Bone marrow (tissue), 2 donors: ENCODE measurements at regions not wholly inside any gene's neighbourhood (a gene's known extent, or its start where the extent isn't known, plus 50 kb on each side); places are given as distances from the start of the nearest gene placed in this dataset.
"Not testable (repeated sequence)": the region's sequence is repeated elsewhere in the genome, so short reads cannot be mapped to it uniquely, and the experiment has no call there.

ENCODE experiments used
- DNase-seq, 2 donors: peaks; one replicate each; lab custom pipeline; 2025; lab: John Stamatoyannopoulos, UW

DNA sequence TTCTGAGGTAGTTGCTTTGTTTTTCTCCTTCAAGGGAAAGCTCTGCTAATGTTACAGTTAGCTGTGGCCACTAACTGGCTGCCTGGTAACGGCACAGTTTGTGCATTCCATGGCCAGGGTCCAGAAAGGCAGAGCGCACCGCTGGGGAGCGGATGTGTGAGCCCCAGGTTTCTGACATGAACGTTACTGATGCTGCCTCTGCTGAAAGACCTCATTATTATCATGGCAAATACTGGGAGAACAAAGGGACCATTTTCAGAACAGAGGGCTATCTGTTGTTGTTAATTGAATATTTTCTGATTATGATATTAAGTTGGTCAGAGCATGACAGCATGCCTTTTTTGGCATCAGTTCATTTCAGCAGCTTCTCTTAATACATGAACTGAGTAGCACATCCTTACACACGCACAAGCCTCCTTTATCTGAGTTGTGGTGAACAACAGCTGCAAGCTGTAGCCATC lies 134.1 kb downstream of the NUDT12 start:
- no peak for DNase-seq

DNA sequence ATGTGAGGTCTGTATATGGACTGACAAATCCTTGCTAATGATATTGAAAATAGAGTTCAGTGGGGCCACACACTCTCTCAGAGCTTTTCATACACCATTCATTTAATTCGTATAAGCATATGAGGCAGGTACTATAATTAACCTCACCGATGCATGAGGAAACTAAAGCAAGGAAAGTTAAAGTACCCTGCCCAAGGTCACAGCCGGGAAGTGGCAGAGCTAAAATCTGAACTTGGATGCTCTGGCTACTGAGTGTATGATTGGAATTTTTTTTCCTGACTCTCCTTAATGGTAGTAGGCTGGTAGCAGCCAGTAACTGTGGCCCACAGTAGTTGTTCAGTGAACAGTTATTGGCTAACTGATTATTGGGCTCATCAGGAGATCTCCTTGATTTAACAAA lies 135.3 kb downstream of the NUDT12 start:
- DNase-seq, result no peak

DNA sequence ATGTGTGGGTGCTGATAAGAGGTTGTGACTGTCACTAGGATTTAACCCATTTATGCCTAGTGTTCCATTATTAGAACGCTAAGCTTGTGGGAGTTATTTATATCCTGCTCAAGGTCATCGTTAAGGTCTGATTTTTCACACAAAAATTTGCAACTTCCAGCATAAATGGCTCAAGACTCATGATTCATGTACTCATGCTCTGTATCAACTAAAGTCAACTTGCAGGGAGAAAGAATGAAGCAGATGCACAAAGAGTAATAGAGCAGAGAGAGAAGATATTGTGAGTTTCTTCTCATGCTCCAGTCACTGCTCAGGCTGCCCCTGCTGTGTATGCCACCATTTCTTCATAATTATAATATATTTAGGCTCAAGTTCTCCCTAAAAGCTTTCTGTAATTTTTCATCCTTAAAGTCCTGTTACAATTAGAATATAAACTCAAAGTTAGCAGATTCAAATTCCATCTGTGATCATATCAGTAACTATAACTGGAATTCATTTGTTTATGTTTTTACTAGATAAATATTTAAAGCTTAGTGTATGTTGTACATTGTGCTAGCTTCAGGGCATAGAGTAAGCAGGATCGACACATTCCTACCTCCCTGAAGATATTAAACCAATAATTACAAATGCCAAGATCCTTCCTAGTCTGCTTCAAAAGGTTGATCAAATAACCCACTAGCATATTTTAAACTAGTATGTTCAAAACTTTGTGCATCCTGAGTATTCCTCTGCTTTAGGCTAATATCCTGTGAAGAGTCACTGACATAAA lies 136.7 kb downstream of the NUDT12 start:
- DNase-seq, result no peak

DNA sequence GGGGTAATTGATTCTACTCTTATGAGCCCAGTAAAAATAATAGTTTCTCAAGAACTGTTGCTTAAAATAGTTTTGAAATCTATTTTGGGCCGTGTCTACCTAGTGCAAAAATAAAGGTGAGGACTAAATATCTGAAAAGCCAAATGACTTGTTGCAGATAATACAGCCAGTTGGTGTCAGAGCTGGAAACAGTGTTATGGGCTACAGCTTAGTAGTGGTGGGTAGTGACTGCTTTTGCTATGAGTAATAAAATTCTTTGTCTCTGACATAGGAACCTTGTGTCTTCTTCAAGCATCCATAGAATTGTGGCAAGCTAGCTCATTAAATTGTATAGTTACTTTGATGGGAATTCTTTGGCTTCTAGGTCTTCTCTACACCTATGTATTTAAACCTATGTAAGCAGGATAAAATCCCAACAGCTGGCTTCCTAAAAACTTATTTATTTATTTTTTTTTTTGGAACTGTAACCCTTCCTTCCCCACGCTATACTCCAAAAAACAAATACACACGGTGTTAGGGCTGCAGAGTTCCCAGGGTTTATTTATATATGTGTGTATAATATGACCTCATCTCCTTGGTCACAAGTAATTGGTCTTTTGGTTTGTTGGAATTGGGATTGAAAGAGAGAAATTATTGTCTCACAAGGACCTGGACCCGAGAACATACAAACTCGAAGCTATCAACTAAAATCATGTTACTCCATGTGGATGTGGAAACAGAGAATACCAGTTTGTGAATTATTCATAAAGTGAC lies 138.0 kb downstream of the NUDT12 start:
- no peak for DNase-seq

DNA sequence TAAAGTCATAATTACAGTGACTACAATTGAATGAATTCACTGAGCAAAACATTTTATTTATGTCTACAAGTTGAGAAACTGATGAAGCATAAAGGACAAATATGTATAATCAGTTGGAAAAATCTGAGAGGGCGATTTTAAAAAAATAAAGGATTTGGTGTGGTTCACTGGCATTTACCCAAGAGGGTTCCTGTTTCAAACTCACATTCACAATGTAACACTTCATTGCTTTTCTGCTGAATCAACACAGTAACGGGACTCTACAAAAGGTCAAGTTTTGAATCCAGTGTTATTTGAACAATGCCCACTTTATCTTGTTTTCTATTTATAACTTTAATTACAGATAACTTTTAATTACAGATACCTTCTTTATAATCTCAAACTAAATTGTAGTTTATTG lies 138.6 kb downstream of the NUDT12 start:
- DNase-seq, result no peak

DNA sequence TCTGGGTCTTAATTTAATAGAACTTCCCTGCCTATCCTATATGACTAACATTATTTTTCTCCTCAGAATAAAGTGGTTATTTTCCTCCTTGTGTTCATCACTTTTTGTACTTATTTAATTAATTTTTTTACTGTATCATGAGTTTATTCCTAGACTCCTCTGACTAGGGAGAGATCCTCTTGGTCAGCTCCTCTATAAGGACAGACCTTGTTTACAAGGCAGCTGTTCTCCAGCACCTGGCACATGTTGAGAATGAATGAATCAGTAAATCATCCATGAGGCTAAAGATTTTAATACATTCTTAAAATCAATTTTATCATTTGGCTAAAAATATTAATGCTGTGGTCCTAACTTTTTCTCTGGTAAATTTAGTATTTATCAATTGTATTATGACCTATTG lies 139.8 kb downstream of the NUDT12 start:
- DNase-seq, result no peak

DNA sequence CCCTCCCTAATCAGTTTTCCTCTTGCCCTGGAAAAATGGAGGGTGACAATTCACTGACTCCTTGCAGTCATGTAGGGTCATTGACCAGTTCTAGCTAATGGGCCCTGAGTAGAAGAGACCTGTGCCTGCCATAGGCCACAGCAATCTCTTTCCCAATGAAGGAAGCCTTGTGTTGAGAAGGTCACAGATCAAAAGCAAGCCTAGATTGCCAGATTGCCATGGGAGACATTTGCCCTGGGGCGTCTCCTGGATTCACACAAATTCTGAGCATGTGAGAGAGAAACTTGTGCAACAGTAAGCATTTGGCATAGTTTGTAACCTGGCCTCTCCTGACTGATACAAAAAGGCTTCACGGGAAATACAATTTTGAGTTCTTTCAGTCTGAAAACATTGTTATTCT lies 148.0 kb downstream of the NUDT12 start:
- DNase-seq, result no peak

DNA sequence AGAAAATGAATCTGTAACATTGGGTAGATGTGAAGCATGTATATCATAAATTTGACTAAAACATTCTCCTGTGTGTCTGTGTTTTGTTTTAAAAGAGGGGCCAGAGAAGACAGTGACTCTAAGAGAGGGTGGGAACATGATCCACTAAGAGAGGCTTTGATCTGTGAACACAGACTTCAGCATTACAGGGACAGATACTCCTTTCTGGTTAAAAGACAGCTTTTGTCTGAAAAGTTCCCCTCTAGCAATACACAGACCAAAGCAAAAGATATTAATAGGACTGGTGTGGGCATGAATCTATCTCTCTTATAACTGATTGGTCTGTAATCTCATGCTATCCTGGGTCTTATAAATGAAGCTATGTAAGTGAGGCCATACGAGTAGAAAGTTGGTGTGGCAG lies 150.9 kb downstream of the NUDT12 start:
- no peak for DNase-seq

DNA sequence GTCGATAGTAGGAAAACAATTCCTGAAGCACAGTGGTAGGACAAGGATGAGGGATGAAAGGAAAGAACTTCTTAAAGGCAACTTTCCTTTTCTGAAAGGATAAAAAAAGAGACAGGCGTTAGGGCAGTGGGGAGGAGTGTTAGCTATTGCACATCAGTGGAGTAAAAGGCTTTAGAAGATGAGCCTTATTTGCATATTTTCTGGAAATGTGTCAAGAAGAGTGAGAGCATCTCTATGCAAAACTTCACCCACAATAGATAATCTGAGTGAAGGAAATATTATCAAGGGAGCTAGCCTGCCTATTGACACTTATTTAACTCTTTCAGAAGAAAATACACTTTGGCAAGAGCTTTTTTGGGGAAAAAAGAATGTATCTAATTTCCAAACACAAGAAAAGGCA lies 151.6 kb downstream of the MACIR start:
- DNase-seq, result no peak

DNA sequence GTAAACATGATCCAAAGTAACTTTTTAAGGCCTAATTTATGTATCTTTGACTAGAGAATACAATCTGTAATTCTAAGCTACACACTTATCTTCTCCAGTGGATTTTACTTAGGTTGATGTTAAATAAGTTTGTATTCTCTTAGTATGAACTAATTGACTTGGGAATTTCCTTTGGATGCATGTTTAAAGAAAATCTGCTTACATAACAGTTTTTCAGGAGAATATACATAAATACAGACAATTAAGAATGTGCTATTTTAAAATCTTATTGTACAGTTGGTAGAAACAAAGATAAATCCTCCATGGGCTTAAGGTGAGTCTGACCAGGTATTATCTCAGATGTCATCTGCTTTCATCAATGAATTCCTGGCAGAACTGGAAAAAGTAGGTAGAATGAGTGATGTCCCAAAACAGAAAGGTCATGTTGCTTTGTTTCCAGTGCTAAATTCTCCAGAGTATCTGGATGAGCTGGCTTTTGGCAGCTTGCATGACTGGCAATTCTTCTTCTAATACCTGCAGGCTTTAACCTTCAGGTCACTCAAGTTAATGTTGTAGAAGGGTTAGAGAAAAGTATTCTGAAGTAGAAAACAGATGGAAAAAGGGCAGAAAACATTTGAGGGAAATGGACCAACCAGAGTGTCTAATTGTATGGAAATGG lies 150.6 kb downstream of the MACIR start:
- no peak for DNase-seq

DNA sequence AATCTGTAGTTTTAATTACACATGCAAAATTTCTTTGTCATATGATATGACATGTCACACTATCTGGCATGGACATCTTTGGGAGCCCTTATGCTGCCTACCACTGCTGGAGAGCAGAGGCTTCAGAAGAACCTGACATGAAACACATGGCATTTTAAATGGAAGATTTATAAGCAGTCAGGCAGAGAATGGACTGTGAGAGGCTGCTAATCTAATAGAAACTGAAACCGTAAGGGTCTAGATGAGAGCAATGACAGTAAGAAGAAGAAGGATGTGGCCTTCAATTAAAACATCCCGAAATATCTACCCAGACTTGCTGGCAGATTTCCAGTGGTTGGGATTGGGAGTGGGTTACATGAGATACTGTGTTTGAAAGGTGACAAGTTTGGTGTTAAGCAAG lies 149.8 kb downstream of the MACIR start:
- no peak for DNase-seq

DNA sequence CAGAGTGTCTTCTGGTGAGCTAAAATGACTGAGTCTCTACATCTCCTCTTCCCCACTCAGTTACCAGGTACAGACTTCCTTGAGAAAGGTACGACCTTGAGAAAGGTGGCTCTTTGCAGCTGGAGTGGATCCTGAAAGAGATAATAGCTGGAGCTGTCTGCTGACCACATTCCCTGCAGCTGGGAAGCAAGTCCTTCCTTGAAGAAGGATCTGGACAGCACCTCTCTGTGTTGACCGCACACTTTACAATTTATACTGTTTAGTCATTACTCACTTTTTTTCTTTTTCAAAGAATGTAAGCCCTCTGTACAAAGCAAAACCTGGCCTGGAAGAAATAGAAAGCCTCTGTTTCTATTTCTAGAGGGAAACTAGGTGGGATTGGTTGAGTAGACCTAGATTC lies 148.8 kb downstream of the MACIR start:
- DNase-seq, result no peak

DNA sequence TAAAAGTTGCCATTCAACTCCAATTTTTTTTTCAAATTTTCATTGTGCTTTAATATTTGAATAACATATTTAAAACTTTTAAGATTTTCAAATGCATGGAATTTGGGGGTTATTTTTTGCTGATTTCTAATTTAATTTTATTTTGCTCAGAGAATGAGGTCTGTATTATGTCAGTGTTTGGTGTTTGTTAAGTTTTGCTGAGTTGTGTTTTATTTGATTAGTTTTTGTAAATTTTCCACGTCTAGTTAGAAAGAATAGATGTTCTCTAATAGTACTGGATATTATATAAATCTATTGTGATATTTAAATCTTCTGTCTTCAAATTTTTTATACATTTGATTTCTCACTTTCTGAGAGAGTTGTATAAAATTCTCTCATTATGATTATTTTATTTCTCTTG lies 145.9 kb downstream of the MACIR start:
- no peak for DNase-seq

DNA sequence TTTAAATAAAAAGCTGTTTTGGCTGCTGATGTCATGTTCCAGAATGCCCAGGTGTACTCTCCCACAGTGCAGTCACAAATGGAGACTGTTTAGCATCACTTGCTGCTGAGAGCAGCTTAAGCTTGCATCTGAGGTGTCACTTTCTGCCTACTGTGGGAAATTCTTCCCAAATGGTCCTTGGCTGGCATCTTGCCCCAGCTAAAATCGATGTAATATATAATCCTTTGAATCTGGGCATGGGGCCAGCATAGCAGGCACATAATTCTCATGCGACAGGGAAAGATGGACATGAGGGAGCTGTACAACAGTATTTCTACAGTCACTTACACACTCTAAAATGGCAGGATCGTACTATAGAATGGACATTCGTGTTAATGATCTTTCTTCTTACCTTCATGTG lies 144.3 kb downstream of the MACIR start:
- no peak for DNase-seq

DNA sequence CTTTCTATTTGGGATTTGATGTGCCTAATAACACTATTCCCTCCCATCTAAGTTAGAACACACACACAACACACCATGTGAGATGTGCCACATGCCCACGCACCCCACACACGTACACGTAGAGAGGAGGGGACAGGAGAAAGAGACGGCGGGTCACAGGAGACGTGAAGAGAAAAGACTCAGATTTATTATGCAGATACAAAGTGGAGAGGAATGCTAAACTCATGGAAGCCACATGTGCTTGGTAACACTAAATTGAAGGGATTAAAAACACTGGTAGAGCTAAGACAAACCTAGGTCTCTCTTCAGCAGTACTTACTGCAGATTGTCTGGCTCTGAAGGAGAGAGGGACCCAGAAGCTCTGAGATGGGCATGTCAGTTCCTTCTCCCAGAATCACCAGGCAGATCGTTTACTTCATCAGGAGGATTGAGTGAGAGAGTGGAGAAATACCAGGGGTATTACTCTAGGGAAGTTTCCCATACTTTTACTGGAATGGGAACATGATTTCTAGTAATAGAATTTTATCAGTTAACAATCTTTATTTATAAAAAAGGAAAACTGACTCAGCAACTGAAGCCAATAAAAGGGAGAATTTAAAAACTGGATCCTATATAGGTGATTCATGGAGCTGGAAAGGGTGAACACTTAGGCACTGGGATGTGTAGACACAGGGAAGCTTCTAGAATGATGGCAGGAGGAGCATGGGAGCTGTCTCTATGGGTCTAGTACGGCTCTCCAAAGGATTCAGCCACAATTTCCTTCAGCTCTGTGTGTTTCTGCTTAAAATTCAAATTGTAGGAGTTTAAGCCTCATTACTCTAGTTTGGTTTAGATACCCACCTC lies 139.4 kb downstream of the MACIR start:
- no peak for DNase-seq

DNA sequence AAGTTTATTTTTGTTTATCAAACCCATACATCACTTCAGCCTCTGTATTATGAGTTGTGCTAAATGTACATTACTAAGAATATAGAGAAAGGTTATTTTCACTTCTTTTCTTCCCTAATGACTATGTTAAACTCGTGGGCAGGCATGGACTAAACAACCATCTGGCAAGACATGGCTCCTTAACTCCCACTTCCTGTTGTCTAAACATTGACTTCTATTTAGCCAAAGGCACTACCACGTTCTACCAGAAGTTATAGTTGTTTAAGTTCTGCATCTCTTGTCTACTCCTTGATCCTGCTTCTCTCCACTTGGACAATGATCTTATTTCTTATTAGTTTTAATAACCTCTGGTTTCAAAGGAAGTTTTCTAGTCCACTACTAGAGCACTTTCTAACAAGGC lies 136.1 kb downstream of the MACIR start:
- peak in 1 of 2 donors; percentile 14 for DNase-seq

DNA sequence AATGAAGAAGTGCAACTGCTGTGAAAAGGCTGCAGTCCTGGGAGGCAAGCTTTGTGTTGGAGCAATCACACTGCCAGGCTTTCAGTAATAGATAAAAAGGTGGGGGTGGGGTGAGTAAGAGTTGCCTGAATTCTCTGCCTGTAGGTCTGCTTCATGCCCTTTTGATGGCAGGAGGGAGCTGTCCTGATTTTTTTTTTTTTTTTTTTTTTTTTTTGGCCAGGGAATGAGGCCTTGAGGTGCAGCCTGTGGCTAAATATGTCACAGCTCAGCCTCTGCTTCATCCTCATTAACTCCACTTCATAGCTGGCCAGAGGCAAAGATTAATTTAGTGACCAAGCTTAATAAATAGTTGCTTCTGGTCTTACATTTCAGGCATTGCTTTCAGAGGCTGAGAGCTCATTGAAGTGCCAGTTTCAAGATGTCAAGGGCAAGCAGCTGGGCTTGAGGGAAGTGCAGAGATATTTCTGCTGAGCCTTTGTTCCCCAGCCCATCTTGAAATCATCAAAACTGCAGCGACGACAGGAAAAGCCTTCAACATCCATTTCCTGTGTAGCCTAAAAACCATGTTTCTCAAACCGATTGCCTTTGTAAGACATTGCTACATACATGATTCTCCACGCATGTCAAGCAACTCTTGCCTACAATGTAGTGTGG lies 134.7 kb downstream of the MACIR start:
- DNase-seq, result peak in 1 of 2 donors; percentile 85

DNA sequence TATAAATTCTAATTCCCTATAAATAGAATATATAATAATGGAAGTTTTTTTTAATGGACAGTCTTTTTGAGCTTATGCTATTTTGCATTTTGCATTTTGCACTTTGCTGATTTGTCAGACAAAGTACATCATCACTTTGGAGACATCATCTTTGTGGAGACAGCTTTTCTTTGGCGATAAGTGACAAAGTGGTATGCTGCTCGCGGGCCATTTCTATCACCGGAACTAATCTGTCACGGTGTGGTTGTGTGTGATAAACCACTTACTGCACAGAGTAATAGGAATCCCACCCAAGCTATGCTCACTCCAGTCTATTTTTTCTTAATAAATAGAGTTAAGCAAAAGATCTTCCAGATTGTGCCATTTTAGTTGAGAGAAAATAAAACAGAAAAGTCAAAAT lies 133.1 kb downstream of the MACIR start:
- no peak for DNase-seq

DNA sequence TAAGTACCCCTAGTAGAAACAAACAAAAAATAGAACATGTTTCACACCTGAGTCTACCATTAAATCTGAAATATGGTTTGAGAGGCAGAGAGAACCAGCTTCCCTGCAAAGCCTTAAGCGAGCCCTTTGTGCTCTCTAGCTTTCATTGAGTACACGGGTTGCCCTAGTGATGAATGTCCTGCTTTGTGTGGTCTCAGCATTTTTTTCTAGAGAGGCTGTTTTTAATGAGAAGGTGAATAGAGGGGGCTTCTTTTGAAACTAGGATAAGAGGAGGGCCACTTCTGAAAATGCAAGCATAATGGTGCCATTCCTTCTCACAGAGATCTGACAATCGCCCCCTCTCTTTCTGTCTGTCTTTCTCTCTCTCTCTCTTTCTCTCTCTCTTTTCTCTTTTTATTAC lies 131.3 kb downstream of the MACIR start:
- DNase-seq, result no peak

DNA sequence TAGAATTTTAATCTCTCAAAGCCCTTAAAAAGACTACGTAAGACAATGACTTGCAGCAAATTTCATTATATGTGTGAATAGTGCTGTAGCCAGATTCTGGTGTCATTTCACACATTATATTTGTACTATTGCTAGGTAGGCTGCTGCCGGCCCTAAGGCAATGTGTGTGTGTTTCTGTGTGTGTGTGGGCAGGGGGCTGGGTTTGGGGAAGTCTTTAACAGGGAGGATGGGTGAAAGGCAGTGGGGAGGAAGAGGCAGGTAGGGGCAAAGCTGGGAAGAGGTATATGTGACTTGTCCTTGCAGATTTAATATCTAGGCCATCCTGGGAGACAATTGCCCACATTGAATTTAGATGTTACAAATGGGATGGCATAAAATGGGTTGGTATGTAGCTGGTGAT lies 130.8 kb downstream of the MACIR start:
- DNase-seq, result no peak

DNA sequence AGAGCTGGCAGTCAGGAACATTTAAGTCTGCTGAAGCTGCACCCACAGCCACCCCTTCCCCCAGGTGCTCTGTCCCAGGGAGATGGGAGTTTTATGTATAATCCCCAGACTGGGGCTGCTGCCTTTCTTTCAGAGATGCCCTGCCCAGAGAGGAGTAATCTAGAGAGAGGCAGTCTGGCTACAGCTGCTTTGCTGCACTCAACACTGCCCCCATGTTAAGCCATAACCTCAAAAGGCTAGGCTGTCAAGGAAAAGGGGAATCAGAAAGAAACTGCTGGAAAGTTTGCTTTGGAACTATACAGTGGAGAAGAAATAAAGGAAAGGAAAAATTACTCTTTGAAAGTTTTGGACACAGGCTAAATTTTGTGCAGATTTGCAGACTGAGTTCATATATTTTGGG lies 127.2 kb downstream of the MACIR start:
- DNase-seq, result no peak

DNA sequence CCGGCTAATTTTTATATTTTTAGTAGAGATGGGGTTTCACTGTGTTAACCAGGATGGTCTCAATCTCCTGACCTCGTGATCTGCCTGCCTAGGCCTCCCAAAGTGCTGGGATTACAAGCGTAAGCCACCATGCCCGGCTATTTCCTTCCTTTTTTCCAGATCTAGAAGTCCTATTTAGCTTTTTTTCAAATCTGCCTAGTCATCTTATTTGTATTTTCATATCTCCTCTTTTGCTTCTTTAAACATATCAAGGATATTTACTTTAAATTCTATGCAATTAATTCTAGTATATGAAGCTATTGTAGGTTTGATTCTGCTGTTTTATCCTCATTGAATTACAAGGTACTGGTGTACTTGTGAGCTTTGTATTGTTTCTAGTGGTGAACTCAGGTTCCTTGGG lies 119.1 kb downstream of the MACIR start:
- DNase-seq, result not testable (repeated sequence)
